Gastrocnemius medialis (tissue), 4 donors: ENCODE measurements at regions not wholly inside any gene's neighbourhood (a gene's known extent, or its start where the extent isn't known, plus 50 kb on each side); places are given as distances from the start of the nearest gene placed in this dataset.

Experiments used
- ATAC-seq, 2 donors: fragments of 150-250 bp; one replicate each; pipeline ENCODE4 v1.9.1; 2016
- DNase-seq, 2 donors: peaks; one replicate each; pipeline ENCODE4 v3.0.0-alpha.2; 2019
- H3K27ac ChIP-seq, 4 donors: fragments of 200-600 bp; sonication (generic); 1 replicate in 1 of 4; 2 replicates in 3 of 4; pipeline ENCODE4 v1.5.1; 2016 to 2018; ENCODE audit warnings: mild to moderate bottlenecking in 2 of 4, moderate library complexity in 1 of 4
- H3K27me3 ChIP-seq, 3 donors: fragments of 200-600 bp; sonication (generic) in 2 of 3; 1 replicate in 1 of 3; 2 replicates in 2 of 3; pipeline versions ENCODE4 v1.5.1 to v1.6.0; 2016 to 2019; ENCODE audit warnings: mild to moderate bottlenecking in 1 of 3, moderate library complexity in 1 of 3
- H3K36me3 ChIP-seq, 2 donors: fragments of 200-600 bp; sonication (generic) in 1 of 2; one replicate each; pipeline ENCODE4 v1.5.1; 2017 to 2018
- H3K4me1 ChIP-seq, 2 donors: fragments of 200-600 bp; sonication (generic) in 1 of 2; one replicate each; pipeline ENCODE4 v1.5.1; 2016 to 2017; ENCODE audit warnings: mild to moderate bottlenecking in 2 of 2
- H3K4me3 ChIP-seq, 4 donors: fragments of 200-600 bp; sonication (generic) in 3 of 4; 1 replicate in 1 of 4; 2 replicates in 3 of 4; pipeline ENCODE4 v1.5.1; 2016 to 2019; ENCODE audit warnings: mild to moderate bottlenecking in 2 of 4
- H3K9me3 ChIP-seq, 3 donors: fragments of 200-600 bp; sonication (generic) in 2 of 3; 1 replicate in 1 of 3; 2 replicates in 2 of 3; pipeline ENCODE4 v1.5.1; 2016 to 2019
- CTCF ChIP-seq, 5 experiments: fragments of 450-650 bp in 3 of 5; fragments of 200-600 bp in 2 of 5; sonication (generic) in 2 of 5; IDR thresholded peaks in 4 of 5; conservative IDR thresholded peaks in 1 of 5; 1 replicate in 4 of 5; 2 replicates in 1 of 5; pipeline ENCODE4 v1.5.1; 2016 to 2019; ENCODE audit warnings: antibody characterized with exemption in 5 of 5, mild to moderate bottlenecking in 3 of 5, moderate library complexity in 3 of 5
- POLR2A ChIP-seq, 2 donors: fragments of 450-650 bp; IDR thresholded peaks; one replicate each; pipeline ENCODE4 v1.6.1; 2017; ENCODE audit warnings: antibody characterized with exemption in 2 of 2, mild to moderate bottlenecking in 2 of 2, moderate library complexity in 2 of 2
- in situ Hi-C, 4 donors: fragments of 200-750 bp; cut with MboI; loops; one replicate each; pipeline versions ENCODE4 v1.15.0 to v1.8.0; 2017; ENCODE audit warnings: low sequenced_read_pairs in 4 of 4
- intact Hi-C: fragments of 100-400 bp; cut with DNase I; formaldehyde crosslinking; loops from one replicate; pipeline ENCODE4 v1.15.1; 2023; ENCODE audit warnings: low total_unique reads

GRCh38 chr14:34005901-34006300, 55.0 kb upstream of the EGLN3 start:
- DNase-seq, result no peak
- in situ Hi-C loops (no loop called here), intact Hi-C loops (no loop called here)
- H3K4me3 ChIP-seq, result no peak overlapping the region
- H3K27me3 ChIP-seq, result no peaks in the 10 kb centered on the region
- no peaks in the 10 kb centered on the region for H3K4me1 ChIP-seq
- no peaks in the 10 kb centered on the region for H3K9me3 ChIP-seq
- TF ChIP-seq POLR2A (IDR thresholded peaks at IDR 0.05) (no peak), CTCF (IDR thresholded peaks at IDR 0.05 in 4 of 5, conservative IDR thresholded peaks at IDR 0.05 in 1 of 5) (no peak)
- H3K27ac ChIP-seq, result no peak overlapping the region
- no peaks in the 10 kb centered on the region for H3K36me3 ChIP-seq
- no peak for ATAC-seq

GRCh38 chr14:34004881-34005280, 54.0 kb upstream of the EGLN3 start:
- intact Hi-C loops, result no loop called here
- ATAC-seq (no peak), DNase-seq (no peak)
- Histone ChIP-seq H3K9me3 (no peaks in the 10 kb centered on the region), H3K27me3 (no peaks in the 10 kb centered on the region), H3K36me3 (no peaks in the 10 kb centered on the region), H3K4me1 (no peaks in the 10 kb centered on the region), H3K4me3 (no peak overlapping the region), H3K27ac (no peak overlapping the region)
- TF ChIP-seq POLR2A (IDR thresholded peaks at IDR 0.05) (no peak), CTCF (IDR thresholded peaks at IDR 0.05 in 4 of 5, conservative IDR thresholded peaks at IDR 0.05 in 1 of 5) (no peak)
- in situ Hi-C loops, result no loop called here

- DNase-seq (peak in 1 of 2 donors; percentile 23), ATAC-seq (peak; percentile 47 to 55)
- Histone ChIP-seq H3K36me3 (no peaks in the 10 kb centered on the region), H3K4me3 (no peak overlapping the region), H3K27me3 (no peaks in the 10 kb centered on the region), H3K4me1 (no peaks in the 10 kb centered on the region), H3K27ac (peak overlapping the region in 1 of 4 donors; percentile 2), H3K9me3 (no peaks in the 10 kb centered on the region)
- TF ChIP-seq CTCF (IDR thresholded peaks at IDR 0.05 in 4 of 5, conservative IDR thresholded peaks at IDR 0.05 in 1 of 5), result no peak
- TF ChIP-seq POLR2A (IDR thresholded peaks at IDR 0.05), result no peak
- intact Hi-C loops (no loop called here), in situ Hi-C loops (no loop called here)
Measured at GRCh38 chr14:34003691-34004090, 52.8 kb upstream of the EGLN3 start.

GRCh38 chr14:34003082-34003668, 52.3 kb upstream of the EGLN3 start:
- no peak for TF ChIP-seq CTCF (IDR thresholded peaks at IDR 0.05 in 4 of 5, conservative IDR thresholded peaks at IDR 0.05 in 1 of 5)
- TF ChIP-seq POLR2A (IDR thresholded peaks at IDR 0.05), result no peak
- H3K27ac ChIP-seq, result no peak overlapping the region
- ATAC-seq, result no peak

More at GRCh38 chr14:34003082-34003668, 52.3 kb upstream of the EGLN3 start:
- intact Hi-C loops, result no loop called here
- in situ Hi-C loops, result no loop called here
- no peak for DNase-seq
- Histone ChIP-seq H3K36me3 (no peaks in the 10 kb centered on the region), H3K9me3 (no peaks in the 10 kb centered on the region), H3K4me1 (no peaks in the 10 kb centered on the region), H3K4me3 (no peak overlapping the region), H3K27me3 (no peaks in the 10 kb centered on the region)
